PC-3 (cell line): ENCODE measurements at regions not wholly inside any gene's neighbourhood (a gene's known extent, or its start where the extent isn't known, plus 50 kb on each side); places are given as distances from the start of the nearest gene placed in this dataset.

Source experiments
- ATAC-seq: fragments of 200-7000 bp; cut with Tn5 transposase; 2 replicates; pipeline ENCODE4 v1.9.1; 2020; ENCODE audit warnings: mild to moderate bottlenecking, moderate library complexity
- BruUV-seq: library from RNA; stranded (reverse); fragments of 400-500 nt; replicated peaks from 2 replicates; lab custom pipeline; 2021; lab: Mats Ljungman, UMichigan
- CTCF ChIA-PET: fragments of 300-600 bp; sonication (Branson Sonifier 250); formaldehyde crosslinking; loops from one replicate; lab custom pipeline; 2022; ENCODE audit warnings: antibody characterized with exemption; lab: Charles Lee
- POLR2A ChIA-PET: fragments of 300-600 bp; sonication (Branson Sonifier 250); formaldehyde crosslinking; loops from one replicate; lab custom pipeline; 2022; ENCODE audit warnings: antibody characterized with exemption; ENCODE audit not compliant: unreplicated experiment; lab: Charles Lee
- DNase-seq: peaks from one replicate; pipeline ENCODE4 v3.0.0-alpha.2; 2015
- H2AFZ ChIP-seq: fragments of 300-600 bp; sonication (generic); 2 replicates; pipeline ENCODE4 v1.6.0; 2016; ENCODE audit warnings: antibody characterized with exemption, low read length
- H3F3A ChIP-seq: fragments of 300-600 bp; sonication (generic); one replicate; pipeline ENCODE4 v1.6.0; 2017; ENCODE audit warnings: antibody characterized with exemption, low read length, control low read depth, mild to moderate bottlenecking; ENCODE audit not compliant: unreplicated experiment
- H3K27ac ChIP-seq: fragments of 300-600 bp; sonication (generic); 2 replicates; pipeline ENCODE4 v1.5.1; 2016; ENCODE audit warnings: mild to moderate bottlenecking, low read length
- H3K27me3 ChIP-seq: fragments of 300-600 bp; sonication (generic); 2 replicates; pipeline ENCODE4 v1.6.1; 2016; ENCODE audit warnings: low read length, mixed read lengths
- H3K36me3 ChIP-seq: fragments of 300-600 bp; sonication (generic); 2 replicates; pipeline ENCODE4 v1.6.1; 2016; ENCODE audit warnings: low read depth, mixed run types, low read length, mixed read lengths
- H3K4me1 ChIP-seq: fragments of 300-600 bp; sonication (generic); 2 replicates; pipeline ENCODE4 v1.5.1; 2016; ENCODE audit warnings: low read length; ENCODE audit not compliant: insufficient read depth
- H3K4me2 ChIP-seq: fragments of 300-600 bp; sonication (generic); 2 replicates; pipeline ENCODE4 v1.6.0; 2016; ENCODE audit warnings: low read length
- H3K4me3 ChIP-seq: fragments of 300-600 bp; sonication (generic); 2 replicates; pipeline ENCODE4 v1.5.1; 2016; ENCODE audit warnings: mild to moderate bottlenecking, low read length, mixed read lengths
- H3K79me2 ChIP-seq: fragments of 300-600 bp; sonication (generic); 2 replicates; pipeline ENCODE4 v1.6.1; 2017; ENCODE audit warnings: low read length, mixed read lengths
- H3K9ac ChIP-seq: fragments of 300-600 bp; sonication (generic); 2 replicates; pipeline ENCODE4 v1.6.0; 2016; ENCODE audit warnings: mild to moderate bottlenecking, low read length
- H3K9me2 ChIP-seq: fragments of 300-600 bp; sonication (generic); replicated peaks from 2 replicates; pipeline ENCODE4 v1.6.1; 2016; ENCODE audit warnings: mixed run types, low read length, mixed read lengths
- H3K9me3 ChIP-seq: fragments of 300-600 bp; sonication (generic); 2 replicates; pipeline ENCODE4 v1.6.1; 2016; ENCODE audit warnings: low read length, mixed read lengths
- H4K20me1 ChIP-seq: fragments of 300-600 bp; sonication (generic); 2 replicates; pipeline ENCODE4 v1.6.1; 2016; ENCODE audit warnings: low read length, mixed read lengths
- EZH2 ChIP-seq: fragments of 300-600 bp; sonication (generic); IDR thresholded peaks from one replicate; pipeline ENCODE4 v1.6.1; 2017; ENCODE audit warnings: antibody characterized with exemption, mild to moderate bottlenecking, low read length; ENCODE audit not compliant: unreplicated experiment
- EZH2phosphoT487 ChIP-seq: fragments of 300-600 bp; sonication (generic); IDR thresholded peaks from 2 replicates; pipeline ENCODE4 v1.6.1; 2018; ENCODE audit warnings: mild to moderate bottlenecking, antibody characterized with exemption, low read length, borderline replicate concordance
- intact Hi-C: fragments of 100-400 bp; cut with micrococcal nuclease; formaldehyde crosslinking; loops from 2 replicates; pipeline ENCODE4 v1.9.0; 2023
- TF ChIP-seq, protein P1 (sequence below): fragments of 300-600 bp; sonication (generic); conservative IDR thresholded peaks from 2 replicates; pipeline ENCODE4 v1.5.1; 2017; ENCODE audit warnings: antibody characterized with exemption, low read depth, mild to moderate bottlenecking, low read length

DNA sequence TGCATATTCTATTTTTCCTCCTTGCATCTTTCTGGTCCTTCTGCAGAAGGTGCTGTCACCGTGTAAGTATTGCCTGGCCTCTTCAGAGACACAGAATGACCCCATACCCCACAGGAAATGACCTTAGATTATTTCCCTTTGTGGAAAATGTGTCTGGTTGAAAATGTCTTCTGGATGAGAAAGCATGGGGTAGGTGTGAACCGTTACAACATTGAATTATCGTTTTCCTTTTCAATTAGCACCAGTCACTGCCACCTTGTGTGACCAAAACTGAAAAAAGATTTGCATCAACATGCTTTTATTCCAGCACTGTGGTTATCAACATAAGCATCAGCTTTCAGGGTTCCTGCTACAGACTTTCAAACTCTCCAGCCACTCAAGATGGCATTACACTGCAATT is 58.0 kb upstream of the CELF2 start:
- Histone ChIP-seq H3K27ac (no peak overlapping the region), H3K79me2 (no peaks in the 10 kb centered on the region), H3F3A (no peaks in the 10 kb centered on the region), H4K20me1 (no peaks in the 10 kb centered on the region), H3K36me3 (no peaks in the 10 kb centered on the region), H3K9ac (no peak overlapping the region), H3K9me2 (no peaks in the 10 kb centered on the region), H3K4me1 (no peaks in the 10 kb centered on the region), H3K9me3 (no peaks in the 10 kb centered on the region), H3K4me3 (no peak overlapping the region), H2AFZ (no peak overlapping the region), H3K4me2 (no peak overlapping the region), H3K27me3 (no peaks in the 10 kb centered on the region)
- intact Hi-C loops = no loop called here
- DNase-seq (no peak), ATAC-seq (no peak)
- POLR2A ChIA-PET = no interaction called here
- CTCF ChIA-PET = no interaction called here
- TF ChIP-seq, protein P1, sequence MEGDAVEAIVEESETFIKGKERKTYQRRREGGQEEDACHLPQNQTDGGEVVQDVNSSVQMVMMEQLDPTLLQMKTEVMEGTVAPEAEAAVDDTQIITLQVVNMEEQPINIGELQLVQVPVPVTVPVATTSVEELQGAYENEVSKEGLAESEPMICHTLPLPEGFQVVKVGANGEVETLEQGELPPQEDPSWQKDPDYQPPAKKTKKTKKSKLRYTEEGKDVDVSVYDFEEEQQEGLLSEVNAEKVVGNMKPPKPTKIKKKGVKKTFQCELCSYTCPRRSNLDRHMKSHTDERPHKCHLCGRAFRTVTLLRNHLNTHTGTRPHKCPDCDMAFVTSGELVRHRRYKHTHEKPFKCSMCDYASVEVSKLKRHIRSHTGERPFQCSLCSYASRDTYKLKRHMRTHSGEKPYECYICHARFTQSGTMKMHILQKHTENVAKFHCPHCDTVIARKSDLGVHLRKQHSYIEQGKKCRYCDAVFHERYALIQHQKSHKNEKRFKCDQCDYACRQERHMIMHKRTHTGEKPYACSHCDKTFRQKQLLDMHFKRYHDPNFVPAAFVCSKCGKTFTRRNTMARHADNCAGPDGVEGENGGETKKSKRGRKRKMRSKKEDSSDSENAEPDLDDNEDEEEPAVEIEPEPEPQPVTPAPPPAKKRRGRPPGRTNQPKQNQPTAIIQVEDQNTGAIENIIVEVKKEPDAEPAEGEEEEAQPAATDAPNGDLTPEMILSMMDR = no peak
- TF ChIP-seq EZH2 (no peak), EZH2phosphoT487 (no peak)
- no TSS peak for BruUV-seq

DNA sequence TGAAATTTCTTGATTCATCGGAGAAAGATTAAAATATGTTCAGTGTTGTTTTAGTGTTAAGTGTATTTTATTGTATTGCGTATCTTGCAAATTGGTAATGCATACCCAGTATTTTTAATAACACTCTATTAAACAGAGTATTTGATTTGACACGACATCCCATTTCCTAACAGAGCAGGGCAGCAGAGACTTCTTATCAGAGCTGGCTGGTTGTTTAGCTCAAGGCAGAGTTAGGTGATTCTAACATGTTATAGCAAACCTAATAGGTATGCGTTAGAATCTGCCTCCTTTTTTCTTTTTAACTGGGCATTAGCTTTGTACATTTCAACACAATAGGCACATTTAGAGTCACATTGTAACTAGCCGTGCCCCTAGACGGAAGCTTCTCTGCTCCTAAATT is 57.1 kb upstream of the CELF2 start:
- no TSS peak for BruUV-seq
- no peaks in the 10 kb centered on the region for H3K27me3 ChIP-seq
- no peak overlapping the region for H3K9ac ChIP-seq
- no peak overlapping the region for H3K4me2 ChIP-seq
- H3K4me1 ChIP-seq = no peaks in the 10 kb centered on the region
- ChIA-PET POLR2A (no interaction called here), CTCF (no interaction called here)
- no peak for DNase-seq
- H3F3A ChIP-seq = no peaks in the 10 kb centered on the region
- ATAC-seq = no peak
- H3K9me3 ChIP-seq = no peaks in the 10 kb centered on the region
- no peaks in the 10 kb centered on the region for H3K79me2 ChIP-seq
- H3K4me3 ChIP-seq = no peak overlapping the region
- H3K36me3 ChIP-seq = no peaks in the 10 kb centered on the region
- no peaks in the 10 kb centered on the region for H4K20me1 ChIP-seq
- intact Hi-C loops = no loop called here
- H3K27ac ChIP-seq = no peak overlapping the region
- TF ChIP-seq EZH2 (no peak), EZH2phosphoT487 (no peak)
- TF ChIP-seq, protein P1 = no peak
- no peak overlapping the region for H2AFZ ChIP-seq
- no peaks in the 10 kb centered on the region for H3K9me2 ChIP-seq

GRCh38 chr10:10961072-10961471 is 56.6 kb upstream of the CELF2 start:
- no peaks in the 10 kb centered on the region for H3K36me3 ChIP-seq
- H3F3A ChIP-seq = no peaks in the 10 kb centered on the region
- H3K9me2 ChIP-seq = no peaks in the 10 kb centered on the region
- no peaks in the 10 kb centered on the region for H3K4me1 ChIP-seq
- H3K79me2 ChIP-seq = no peaks in the 10 kb centered on the region
- no peak overlapping the region for H3K4me2 ChIP-seq
- H2AFZ ChIP-seq = no peak overlapping the region
- ChIA-PET CTCF (no interaction called here), POLR2A (no interaction called here)
- no TSS peak for BruUV-seq
- DNase-seq (no peak), ATAC-seq (no peak)
- no peaks in the 10 kb centered on the region for H4K20me1 ChIP-seq
- no peak overlapping the region for H3K9ac ChIP-seq
- no peaks in the 10 kb centered on the region for H3K27me3 ChIP-seq
- TF ChIP-seq EZH2 (no peak), EZH2phosphoT487 (no peak)
- TF ChIP-seq, protein P1 = no peak
- H3K4me3 ChIP-seq = no peak overlapping the region
- no peaks in the 10 kb centered on the region for H3K9me3 ChIP-seq
- no peak overlapping the region for H3K27ac ChIP-seq
- intact Hi-C loops = no loop called here
